ENCODE measurements at regions not wholly inside any gene's neighbourhood (a gene's known extent, or its start where the extent isn't known, plus 50 kb on each side); places are given as distances from the start of the nearest gene placed in this dataset.

DNA sequence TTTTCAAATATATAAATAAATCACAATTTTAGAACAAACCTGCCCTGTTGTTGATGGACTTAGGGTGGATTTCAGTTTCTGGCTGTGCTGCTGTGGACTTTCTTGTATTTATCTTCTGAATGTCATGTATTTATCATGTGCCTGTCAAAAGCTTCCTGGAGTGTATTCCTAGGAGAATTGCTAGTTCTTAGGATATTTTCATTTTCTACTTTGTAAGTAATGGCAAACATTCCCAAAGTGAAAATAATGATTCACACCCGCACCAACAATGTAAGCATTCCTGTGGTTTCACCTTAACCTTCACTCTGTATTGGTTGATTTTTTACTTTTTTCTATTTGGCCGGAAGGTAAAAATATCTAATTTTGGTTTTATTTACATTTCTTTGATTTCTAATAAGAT lies 387.8 kb downstream of the SMOC2 start:
- Histone ChIP-seq H3K4me3 (no peak overlapping the region), H3K9me3 (no peaks in the 10 kb centered on the region), H3K27ac (no peak overlapping the region), H3K4me1 (peaks cover 0 to 11% (median 2%) of the 10 kb centered on the region in 4 donors), H3K27me3 (no peaks in the 10 kb centered on the region), H3K36me3 (no peaks in the 10 kb centered on the region)
- intact Hi-C loops (cut with DNase I; ENCODE audit: low total_unique reads): no loop called here
- 38 to 57% (median 49%) methylated on average over 2 of the region's 2 CpGs for WGBS, 5 donors
- DNase-seq: no peak
- TF ChIP-seq CTCF (IDR thresholded peaks at IDR 0.05) (no peak), EP300 (IDR thresholded peaks at IDR 0.05) (no peak), POLR2AphosphoS5 (IDR thresholded peaks at IDR 0.05) (no peak), POLR2A (IDR thresholded peaks at IDR 0.05) (no peak)

GRCh38 chr6:168828035-168828434 lies 387.1 kb downstream of the SMOC2 start:
- no peaks in the 10 kb centered on the region for H3K9me3 ChIP-seq
- no peak overlapping the region for H3K4me3 ChIP-seq
- no peak for DNase-seq
- no peaks in the 10 kb centered on the region for H3K36me3 ChIP-seq
- 69 to 87% (median 73%) methylated on average over 3 of the region's 3 CpGs for WGBS, 5 donors
- TF ChIP-seq POLR2AphosphoS5 (IDR thresholded peaks at IDR 0.05) (no peak), EP300 (IDR thresholded peaks at IDR 0.05) (no peak), POLR2A (IDR thresholded peaks at IDR 0.05) (no peak), CTCF (IDR thresholded peaks at IDR 0.05) (no peak)
- intact Hi-C loops (cut with DNase I; ENCODE audit: low total_unique reads): no loop called here
- H3K27me3 ChIP-seq: no peaks in the 10 kb centered on the region
- H3K4me1 ChIP-seq: peaks cover 0 to 11% (median 4%) of the 10 kb centered on the region in 4 donors
- H3K27ac ChIP-seq: no peak overlapping the region

- Histone ChIP-seq H3K9me3 (no peaks in the 10 kb centered on the region), H3K27ac (peak overlapping the region in 1 of 5 donors; percentile 38), H3K4me3 (no peak overlapping the region), H3K36me3 (no peaks in the 10 kb centered on the region), H3K27me3 (no peaks in the 10 kb centered on the region), H3K4me1 (peaks cover 0 to 13% (median 4%) of the 10 kb centered on the region in 4 donors)
- intact Hi-C loops (cut with DNase I; ENCODE audit: low total_unique reads): no loop called here
- TF ChIP-seq EP300 (IDR thresholded peaks at IDR 0.05) (no peak), POLR2A (IDR thresholded peaks at IDR 0.05) (no peak)
- no peak for DNase-seq
- WGBS, 5 donors: 29 to 65% (median 55%) methylated on average over 4 of the region's 4 CpGs
These were observed 386.5 kb downstream of the SMOC2 start for GRCh38 chr6:168827586-168827871.

DNA sequence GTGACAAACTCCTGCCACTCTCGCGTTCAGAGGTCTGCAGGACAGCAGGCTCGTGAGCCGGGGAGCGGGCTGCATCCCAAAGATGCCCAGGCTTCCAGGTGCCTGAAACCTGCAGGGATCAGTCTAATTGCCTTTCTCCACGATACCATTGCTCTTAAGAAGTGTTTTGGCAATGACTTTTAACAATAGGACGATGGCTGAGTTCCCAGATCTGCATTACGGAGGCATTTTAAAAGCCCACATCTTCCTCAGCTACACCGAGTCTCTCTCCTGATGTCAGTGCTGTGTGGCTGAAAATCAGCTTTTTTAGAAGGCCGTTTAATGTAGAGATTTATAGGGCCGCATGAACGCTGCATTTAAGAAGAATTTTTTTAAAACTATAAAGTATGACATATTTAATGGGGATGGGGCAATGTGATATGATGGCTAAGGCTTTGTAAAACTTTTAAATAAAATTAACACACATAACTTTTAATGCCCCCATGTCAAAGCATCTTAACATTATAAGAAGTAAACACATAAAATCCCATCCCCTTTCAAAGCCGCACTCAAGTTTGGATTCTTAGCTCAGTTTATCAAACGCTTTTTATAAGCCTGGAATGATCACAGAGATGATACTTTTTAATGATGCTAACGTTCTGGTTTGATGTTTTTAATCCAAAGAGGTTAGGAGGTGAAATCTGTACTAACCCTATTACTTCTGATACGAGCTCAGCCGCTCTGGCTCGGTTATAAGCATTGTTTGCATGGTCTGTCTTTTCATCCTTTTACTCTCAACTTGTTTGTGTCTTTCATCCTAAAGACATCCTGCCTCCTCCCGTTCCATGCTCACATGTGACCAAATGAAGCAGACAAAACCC lies 386.0 kb downstream of the SMOC2 start:
- WGBS, 5 donors: 61 to 75% (median 68%) methylated on average over 19 of the region's 19 CpGs
- no peak overlapping the region for H3K4me3 ChIP-seq
- peaks cover 0 to 18% (median 4%) of the 10 kb centered on the region in 4 donors for H3K4me1 ChIP-seq
- peak overlapping the region in 1 of 5 donors; percentile 38 for H3K27ac ChIP-seq
- no peaks in the 10 kb centered on the region for H3K27me3 ChIP-seq
- intact Hi-C loops (cut with DNase I; ENCODE audit: low total_unique reads): no loop called here
- TF ChIP-seq POLR2AphosphoS5 (IDR thresholded peaks at IDR 0.05): no peak
- no peak for TF ChIP-seq EP300 (IDR thresholded peaks at IDR 0.05)
- no peak for TF ChIP-seq CTCF (IDR thresholded peaks at IDR 0.05)
- no peak for TF ChIP-seq POLR2A (IDR thresholded peaks at IDR 0.05)
- no peaks in the 10 kb centered on the region for H3K36me3 ChIP-seq
- DNase-seq: peak in 1 of 2 donors; percentile 70
- H3K9me3 ChIP-seq: no peaks in the 10 kb centered on the region

- 93 to 96% (median 94%) methylated on average over 21 to 23 of the region's 23 CpGs for WGBS, 5 donors
- H3K4me1 ChIP-seq: peaks cover 0 to 18% (median 4%) of the 10 kb centered on the region in 4 donors
- no peak overlapping the region for H3K4me3 ChIP-seq
- H3K27ac ChIP-seq: peak overlapping the region in 1 of 5 donors; percentile 38
- intact Hi-C loops (cut with DNase I; ENCODE audit: low total_unique reads): no loop called here
- no peaks in the 10 kb centered on the region for H3K9me3 ChIP-seq
- no peak for DNase-seq
- H3K36me3 ChIP-seq: no peaks in the 10 kb centered on the region
- H3K27me3 ChIP-seq: no peaks in the 10 kb centered on the region
- no peak for TF ChIP-seq POLR2AphosphoS5 (IDR thresholded peaks at IDR 0.05)
- no peak for TF ChIP-seq POLR2A (IDR thresholded peaks at IDR 0.05)
- no peak for TF ChIP-seq EP300 (IDR thresholded peaks at IDR 0.05)
- no peak for TF ChIP-seq CTCF (IDR thresholded peaks at IDR 0.05)
These were observed 385.1 kb downstream of the SMOC2 start for GRCh38 chr6:168826078-168826390.

All from stomach (tissue), 8 donors.